ENCODE measurements at regions not wholly inside any gene's neighbourhood (a gene's known extent, or its start where the extent isn't known, plus 50 kb on each side); places are given as distances from the start of the nearest gene placed in this dataset.

DNA sequence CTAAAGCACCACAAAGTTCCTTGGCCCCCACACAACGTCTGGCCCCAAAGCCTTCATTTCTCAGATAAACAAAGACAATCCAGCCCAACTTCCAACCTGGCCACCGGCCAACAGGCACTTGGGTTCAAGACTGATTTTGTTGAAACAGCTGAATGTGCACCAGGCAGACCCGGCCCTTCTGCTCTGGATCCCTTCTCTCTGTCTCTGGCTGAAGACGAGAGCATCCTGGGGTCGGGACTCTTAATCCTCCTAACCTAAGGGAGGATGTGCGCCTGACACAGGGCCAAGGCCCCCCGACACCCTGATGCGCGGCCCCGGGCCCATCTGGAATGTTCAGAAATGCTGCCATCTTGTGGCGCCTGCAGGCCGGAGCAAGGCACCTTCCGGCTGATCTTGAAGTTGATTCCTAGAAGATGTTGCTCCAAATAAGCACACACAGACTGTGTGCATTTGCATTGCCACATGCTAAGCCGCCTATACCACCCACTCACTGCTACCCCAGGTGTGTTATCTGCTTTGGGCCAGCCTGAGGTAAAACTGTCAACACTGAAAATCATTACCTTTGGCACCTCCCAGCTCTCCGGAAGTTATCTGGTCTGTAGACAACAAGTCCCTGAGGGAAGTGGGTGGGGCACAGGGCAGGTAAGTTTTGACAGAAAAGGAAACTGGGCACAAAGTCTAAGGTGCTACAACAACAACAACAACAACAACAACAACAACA is 98.4 kb upstream of the HABP2 start:
- TF ChIP-seq, protein P1, sequence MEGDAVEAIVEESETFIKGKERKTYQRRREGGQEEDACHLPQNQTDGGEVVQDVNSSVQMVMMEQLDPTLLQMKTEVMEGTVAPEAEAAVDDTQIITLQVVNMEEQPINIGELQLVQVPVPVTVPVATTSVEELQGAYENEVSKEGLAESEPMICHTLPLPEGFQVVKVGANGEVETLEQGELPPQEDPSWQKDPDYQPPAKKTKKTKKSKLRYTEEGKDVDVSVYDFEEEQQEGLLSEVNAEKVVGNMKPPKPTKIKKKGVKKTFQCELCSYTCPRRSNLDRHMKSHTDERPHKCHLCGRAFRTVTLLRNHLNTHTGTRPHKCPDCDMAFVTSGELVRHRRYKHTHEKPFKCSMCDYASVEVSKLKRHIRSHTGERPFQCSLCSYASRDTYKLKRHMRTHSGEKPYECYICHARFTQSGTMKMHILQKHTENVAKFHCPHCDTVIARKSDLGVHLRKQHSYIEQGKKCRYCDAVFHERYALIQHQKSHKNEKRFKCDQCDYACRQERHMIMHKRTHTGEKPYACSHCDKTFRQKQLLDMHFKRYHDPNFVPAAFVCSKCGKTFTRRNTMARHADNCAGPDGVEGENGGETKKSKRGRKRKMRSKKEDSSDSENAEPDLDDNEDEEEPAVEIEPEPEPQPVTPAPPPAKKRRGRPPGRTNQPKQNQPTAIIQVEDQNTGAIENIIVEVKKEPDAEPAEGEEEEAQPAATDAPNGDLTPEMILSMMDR (IDR thresholded peaks at IDR 0.05): peak; percentile 13 to 64 (median 45)
- no peak for TF ChIP-seq POLR2A (IDR thresholded peaks at IDR 0.05)
